Kidney epithelial cell (primary cell): ENCODE measurements at regions not wholly inside any gene's neighbourhood (a gene's known extent, or its start where the extent isn't known, plus 50 kb on each side); places are given as distances from the start of the nearest gene placed in this dataset.

Experiments
- DNase-seq: peaks from one replicate; pipeline ENCODE4 v3.0.0-alpha.2; 2010; ENCODE audit warnings: low read depth
- H3K27me3 ChIP-seq: 2 replicates; pipeline ENCODE4 v1.6.0; 2011; ENCODE audit warnings: low read length; ENCODE audit not compliant: control insufficient read depth, insufficient read depth
- H3K36me3 ChIP-seq: 2 replicates; pipeline ENCODE4 v1.5.1; 2011; ENCODE audit warnings: low read length; ENCODE audit not compliant: control insufficient read depth, insufficient read depth
- H3K4me3 ChIP-seq: 2 replicates; pipeline ENCODE4 v1.5.1; 2011; ENCODE audit warnings: low read depth, mild to moderate bottlenecking, control low read depth, low read length
- CTCF ChIP-seq: IDR thresholded peaks from 2 replicates; pipeline ENCODE4 v1.5.1; 2011; ENCODE audit warnings: mild to moderate bottlenecking, moderate library complexity, low read length, control low read depth, inconsistent platforms; ENCODE audit not compliant: insufficient read depth, poor library complexity, severe bottlenecking

GRCh38 chr5:122704247-122705036, 70.4 kb upstream of the SNX2 start:
- Histone ChIP-seq H3K4me3 (no peak overlapping the region), H3K36me3 (no peaks in the 10 kb centered on the region), H3K27me3 (no peaks in the 10 kb centered on the region)
- peak; percentile 62 for TF ChIP-seq CTCF
- DNase-seq = peak; percentile 23

GRCh38 chr5:122705851-122706250, 69.0 kb upstream of the SNX2 start:
- no peaks in the 10 kb centered on the region for H3K36me3 ChIP-seq
- TF ChIP-seq CTCF = no peak
- no peak for DNase-seq
- no peak overlapping the region for H3K4me3 ChIP-seq
- no peaks in the 10 kb centered on the region for H3K27me3 ChIP-seq

DNA sequence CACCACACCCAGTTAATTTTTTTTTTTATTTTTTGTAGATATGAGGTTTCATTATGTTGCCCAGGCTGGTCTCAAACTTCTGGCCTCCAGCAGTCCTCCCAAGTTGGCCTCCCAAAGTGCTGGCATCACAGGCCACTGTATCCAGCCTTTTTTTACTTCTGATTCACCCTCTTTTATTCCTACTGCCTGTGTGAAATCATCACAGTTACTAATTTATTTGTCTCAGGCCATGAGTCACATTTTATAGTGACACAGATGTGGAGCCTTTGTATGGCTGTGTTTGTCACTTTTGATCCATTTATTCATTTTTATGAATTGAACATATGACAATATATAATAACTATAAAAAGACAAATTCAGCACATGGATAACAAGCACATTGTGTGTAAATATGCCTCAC, 67.1 kb upstream of the SNX2 start:
- Histone ChIP-seq H3K36me3 (no peaks in the 10 kb centered on the region), H3K4me3 (no peak overlapping the region), H3K27me3 (no peaks in the 10 kb centered on the region)
- no peak for TF ChIP-seq CTCF
- DNase-seq = no peak

DNA sequence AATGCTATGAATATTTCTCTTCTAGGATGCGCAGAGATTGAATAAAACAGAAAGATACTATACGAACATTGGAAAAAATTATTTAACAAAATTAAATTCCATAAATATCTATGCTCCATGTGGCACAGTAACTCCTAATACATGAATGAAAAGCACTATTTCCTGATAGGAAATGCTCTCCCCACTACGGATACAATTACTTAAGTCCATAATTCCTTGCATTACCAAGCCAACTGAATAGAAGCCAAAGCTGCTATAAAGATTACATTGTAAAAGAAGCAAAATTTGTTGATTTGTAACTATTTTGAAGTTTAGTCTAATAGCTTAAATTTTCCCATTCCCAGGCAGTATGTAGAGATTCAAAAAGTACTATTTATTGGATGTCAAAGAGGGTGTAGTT, 61.8 kb upstream of the SNX2 start:
- H3K4me3 ChIP-seq = no peak overlapping the region
- H3K27me3 ChIP-seq = no peaks in the 10 kb centered on the region
- no peak for TF ChIP-seq CTCF
- no peaks in the 10 kb centered on the region for H3K36me3 ChIP-seq
- no peak for DNase-seq

GRCh38 chr5:122715095-122715494, 59.8 kb upstream of the SNX2 start:
- no peak for TF ChIP-seq CTCF
- Histone ChIP-seq H3K27me3 (no peaks in the 10 kb centered on the region), H3K4me3 (no peak overlapping the region), H3K36me3 (no peaks in the 10 kb centered on the region)
- no peak for DNase-seq

- Histone ChIP-seq H3K36me3 (no peaks in the 10 kb centered on the region), H3K27me3 (no peaks in the 10 kb centered on the region)
- TF ChIP-seq CTCF = no peak
Observed at GRCh38 chr5:122718611-122719010, 56.3 kb upstream of the SNX2 start.

More at GRCh38 chr5:122718611-122719010, 56.3 kb upstream of the SNX2 start:
- H3K4me3 ChIP-seq = no peak overlapping the region
- no peak for DNase-seq
